Left ventricle myocardium inferior (tissue), 1 donor: ENCODE measurements at regions not wholly inside any gene's neighbourhood (a gene's known extent, or its start where the extent isn't known, plus 50 kb on each side); places are given as distances from the start of the nearest gene placed in this dataset.
"Not testable (repeated sequence)": the region's sequence is repeated elsewhere in the genome, so short reads cannot be mapped to it uniquely, and the experiment has no call there.

Source experiments
- DNase-seq: peaks from one replicate; pipeline ENCODE4 v3.0.0-alpha.2; 2020
- H3K27ac ChIP-seq: fragments of 200-600 bp; replicated peaks from 2 replicates; pipeline ENCODE4 v1.8.0; 2021
- H3K27me3 ChIP-seq: fragments of 200-600 bp; 2 replicates; pipeline ENCODE4 v1.8.0; 2021; ENCODE audit warnings: low read depth
- H3K36me3 ChIP-seq: fragments of 200-600 bp; 2 replicates; pipeline ENCODE4 v1.8.0; 2021
- H3K4me1 ChIP-seq: fragments of 200-600 bp; 2 replicates; pipeline ENCODE4 v1.8.0; 2021
- H3K4me3 ChIP-seq: fragments of 200-600 bp; 2 replicates; pipeline ENCODE4 v1.8.0; 2021; ENCODE audit warnings: mild to moderate bottlenecking, moderate library complexity
- H3K9me3 ChIP-seq: fragments of 200-600 bp; replicated peaks from 2 replicates; pipeline ENCODE4 v1.8.0; 2021
- intact Hi-C: fragments of 100-400 bp; cut with micrococcal nuclease; formaldehyde crosslinking; loops from one replicate; pipeline ENCODE4 v1.11.0; 2022
- TF ChIP-seq, protein P1 (sequence below): fragments of 200-600 bp; IDR thresholded peaks from 2 replicates; pipeline ENCODE4 v1.8.0; 2021; ENCODE audit warnings: antibody characterized with exemption, mild to moderate bottlenecking, borderline replicate concordance
- donor health status: DM: no; HTN: yes; CAD: no; lungs with severe emphysema.

DNA sequence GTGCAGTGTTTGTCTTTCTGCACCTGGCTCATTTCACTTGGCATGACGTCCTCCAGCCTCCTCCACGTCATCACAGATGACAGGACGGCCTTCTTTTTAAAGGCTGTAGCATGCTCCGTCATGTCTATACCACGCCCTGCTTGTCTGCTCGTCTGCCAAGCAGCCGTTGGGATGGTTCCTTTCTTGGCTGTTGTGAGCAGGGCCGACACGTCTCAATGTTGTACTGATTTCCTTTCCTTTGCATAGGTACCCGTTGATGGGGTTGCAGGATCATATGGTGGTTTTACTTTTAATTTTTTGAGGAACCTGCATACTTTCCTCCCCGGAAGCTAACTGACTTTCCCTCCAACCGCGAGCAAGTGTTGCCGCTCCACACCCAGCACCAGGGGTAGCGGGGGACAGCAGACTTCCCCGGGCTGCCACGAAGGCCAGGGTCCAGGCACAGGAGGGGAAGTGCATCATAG is 212.2 kb upstream of the ZNF469 start:
- Histone ChIP-seq H3K27me3 (peaks cover 24% of the 10 kb centered on the region), H3K4me1 (no peaks in the 10 kb centered on the region), H3K4me3 (no peak overlapping the region), H3K9me3 (no peaks in the 10 kb centered on the region), H3K27ac (no peak overlapping the region), H3K36me3 (no peaks in the 10 kb centered on the region)
- TF ChIP-seq, protein P1, sequence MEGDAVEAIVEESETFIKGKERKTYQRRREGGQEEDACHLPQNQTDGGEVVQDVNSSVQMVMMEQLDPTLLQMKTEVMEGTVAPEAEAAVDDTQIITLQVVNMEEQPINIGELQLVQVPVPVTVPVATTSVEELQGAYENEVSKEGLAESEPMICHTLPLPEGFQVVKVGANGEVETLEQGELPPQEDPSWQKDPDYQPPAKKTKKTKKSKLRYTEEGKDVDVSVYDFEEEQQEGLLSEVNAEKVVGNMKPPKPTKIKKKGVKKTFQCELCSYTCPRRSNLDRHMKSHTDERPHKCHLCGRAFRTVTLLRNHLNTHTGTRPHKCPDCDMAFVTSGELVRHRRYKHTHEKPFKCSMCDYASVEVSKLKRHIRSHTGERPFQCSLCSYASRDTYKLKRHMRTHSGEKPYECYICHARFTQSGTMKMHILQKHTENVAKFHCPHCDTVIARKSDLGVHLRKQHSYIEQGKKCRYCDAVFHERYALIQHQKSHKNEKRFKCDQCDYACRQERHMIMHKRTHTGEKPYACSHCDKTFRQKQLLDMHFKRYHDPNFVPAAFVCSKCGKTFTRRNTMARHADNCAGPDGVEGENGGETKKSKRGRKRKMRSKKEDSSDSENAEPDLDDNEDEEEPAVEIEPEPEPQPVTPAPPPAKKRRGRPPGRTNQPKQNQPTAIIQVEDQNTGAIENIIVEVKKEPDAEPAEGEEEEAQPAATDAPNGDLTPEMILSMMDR, result no peak
- intact Hi-C loops, result no loop called here
- no peak for DNase-seq

DNA sequence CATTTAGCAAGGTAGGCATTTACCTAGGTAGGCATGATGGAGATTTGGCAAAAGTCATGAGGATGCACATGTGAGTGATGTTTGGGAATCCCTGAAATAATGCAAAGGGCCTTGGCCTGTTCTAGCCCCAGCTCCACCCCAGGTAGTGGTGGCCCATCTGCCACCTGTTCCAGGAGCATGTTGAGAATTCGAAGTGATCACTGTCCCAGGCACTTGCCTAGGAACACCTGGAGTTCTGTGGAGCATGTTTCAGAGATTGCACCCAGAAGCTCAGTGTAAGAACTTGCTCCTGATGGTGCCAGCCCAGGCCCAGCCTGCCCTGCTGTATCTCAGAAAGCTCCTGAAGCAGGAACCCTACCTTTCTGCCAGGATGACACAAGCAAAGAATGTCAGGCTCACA is 211.6 kb upstream of the ZNF469 start:
- H3K36me3 ChIP-seq, DNase-seq, H3K9me3 ChIP-seq, H3K4me1 ChIP-seq, H3K27ac ChIP-seq, intact Hi-C loops, H3K4me3 ChIP-seq: not testable (repeated sequence)
- peaks cover 24% of the 10 kb centered on the region for H3K27me3 ChIP-seq

DNA sequence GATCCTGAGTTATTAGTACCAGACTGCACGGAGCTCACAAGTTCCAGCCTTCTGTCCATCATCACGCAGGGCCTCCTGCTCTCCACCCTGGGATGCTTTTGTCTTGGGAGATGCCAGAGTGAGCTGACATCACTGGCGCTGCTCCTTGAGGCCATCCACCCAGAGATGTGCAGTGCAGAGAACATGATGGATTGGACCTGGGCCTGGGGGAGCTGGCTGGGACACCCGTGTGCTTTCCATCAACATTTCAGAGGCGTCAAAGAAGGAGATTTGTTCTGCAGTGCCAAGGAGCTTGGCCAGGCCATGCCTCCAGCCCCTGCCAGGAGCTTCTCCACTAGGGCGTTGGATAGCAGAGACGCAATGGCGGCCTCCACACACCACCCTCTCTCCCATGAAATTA is 206.6 kb upstream of the ZNF469 start:
- H3K36me3 ChIP-seq, H3K4me1 ChIP-seq, H3K27me3 ChIP-seq, DNase-seq, H3K4me3 ChIP-seq, intact Hi-C loops, H3K27ac ChIP-seq, H3K9me3 ChIP-seq: not testable (repeated sequence)

DNA sequence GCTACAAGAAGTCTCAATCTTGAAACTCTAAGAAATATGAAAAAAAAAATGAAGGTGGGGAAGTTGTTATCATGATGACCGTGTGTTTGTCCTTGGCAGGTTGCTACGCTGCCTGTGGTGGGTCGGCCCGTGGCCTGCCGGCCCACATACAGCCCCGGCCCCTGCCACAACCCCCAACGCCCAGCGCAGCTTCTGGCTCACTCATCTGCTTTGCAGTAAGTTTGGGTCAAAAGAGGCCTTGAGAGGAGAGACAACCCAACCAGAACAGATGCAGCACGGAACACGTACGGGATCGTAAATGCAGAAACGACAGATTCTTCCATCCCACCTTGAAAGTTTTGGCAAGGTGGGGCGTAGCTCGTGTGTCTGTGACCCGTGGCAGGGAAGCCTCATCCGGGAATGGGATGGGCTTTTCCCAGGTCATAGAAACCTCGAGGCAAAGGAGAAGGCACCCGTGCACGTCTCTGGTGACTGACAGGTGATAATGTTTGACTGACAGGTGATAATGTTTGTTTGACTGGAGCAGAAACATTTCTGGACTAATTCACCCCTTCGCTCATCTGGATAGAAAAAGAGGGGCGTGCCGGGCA is 206.1 kb upstream of the ZNF469 start:
- DNase-seq, H3K4me3 ChIP-seq, intact Hi-C loops, H3K9me3 ChIP-seq, H3K36me3 ChIP-seq, H3K4me1 ChIP-seq, H3K27me3 ChIP-seq, H3K27ac ChIP-seq: not testable (repeated sequence)

DNA sequence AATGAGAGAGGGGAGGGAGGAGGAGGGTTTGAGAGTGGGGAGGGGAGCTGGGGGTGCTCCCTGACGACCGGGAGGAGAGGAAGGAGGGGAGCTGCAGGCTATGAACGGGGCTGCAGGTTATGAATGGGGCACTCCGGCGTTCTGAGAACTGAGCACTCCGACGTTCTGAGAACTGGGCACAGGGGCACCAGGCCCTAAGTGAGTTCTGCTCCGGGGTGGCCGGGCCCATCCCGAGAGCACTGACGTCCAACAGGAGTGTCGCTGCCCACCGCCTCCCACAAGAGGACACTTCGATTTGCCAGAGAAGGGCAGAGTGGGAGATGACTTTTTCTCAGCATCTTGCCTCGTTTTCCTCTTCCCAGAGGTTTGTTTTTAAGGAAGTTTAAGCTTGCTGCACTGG is 204.5 kb upstream of the ZNF469 start:
- intact Hi-C loops, result not testable (repeated sequence)

DNA sequence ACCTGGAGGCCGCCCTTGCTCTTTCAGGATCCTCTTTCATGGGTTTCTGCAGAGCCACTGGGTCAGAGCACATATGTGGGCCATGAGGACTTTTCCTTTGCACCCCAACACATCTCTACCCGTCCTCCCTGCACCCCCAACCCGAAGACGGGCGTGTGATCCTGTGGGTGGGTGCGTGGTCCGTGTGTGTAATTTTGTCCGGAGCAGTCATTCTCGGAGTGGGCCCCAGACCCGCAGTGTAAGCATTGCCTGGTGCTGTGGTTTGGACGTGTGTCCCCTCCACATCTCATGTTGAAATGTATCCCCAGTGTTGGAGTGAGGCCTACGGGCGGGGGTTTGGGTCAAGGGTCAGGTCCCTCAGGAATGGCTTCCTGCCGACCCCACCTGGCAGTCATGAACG is 203.9 kb upstream of the ZNF469 start:
- H3K27ac ChIP-seq, H3K9me3 ChIP-seq, intact Hi-C loops, H3K4me3 ChIP-seq, DNase-seq, H3K36me3 ChIP-seq, H3K4me1 ChIP-seq, H3K27me3 ChIP-seq: not testable (repeated sequence)

More for the DNA sequence above, 204.5 kb upstream of the ZNF469 start:
- H3K36me3 ChIP-seq, H3K27ac ChIP-seq, DNase-seq, H3K4me3 ChIP-seq, H3K9me3 ChIP-seq, H3K4me1 ChIP-seq, H3K27me3 ChIP-seq: not testable (repeated sequence)

DNA sequence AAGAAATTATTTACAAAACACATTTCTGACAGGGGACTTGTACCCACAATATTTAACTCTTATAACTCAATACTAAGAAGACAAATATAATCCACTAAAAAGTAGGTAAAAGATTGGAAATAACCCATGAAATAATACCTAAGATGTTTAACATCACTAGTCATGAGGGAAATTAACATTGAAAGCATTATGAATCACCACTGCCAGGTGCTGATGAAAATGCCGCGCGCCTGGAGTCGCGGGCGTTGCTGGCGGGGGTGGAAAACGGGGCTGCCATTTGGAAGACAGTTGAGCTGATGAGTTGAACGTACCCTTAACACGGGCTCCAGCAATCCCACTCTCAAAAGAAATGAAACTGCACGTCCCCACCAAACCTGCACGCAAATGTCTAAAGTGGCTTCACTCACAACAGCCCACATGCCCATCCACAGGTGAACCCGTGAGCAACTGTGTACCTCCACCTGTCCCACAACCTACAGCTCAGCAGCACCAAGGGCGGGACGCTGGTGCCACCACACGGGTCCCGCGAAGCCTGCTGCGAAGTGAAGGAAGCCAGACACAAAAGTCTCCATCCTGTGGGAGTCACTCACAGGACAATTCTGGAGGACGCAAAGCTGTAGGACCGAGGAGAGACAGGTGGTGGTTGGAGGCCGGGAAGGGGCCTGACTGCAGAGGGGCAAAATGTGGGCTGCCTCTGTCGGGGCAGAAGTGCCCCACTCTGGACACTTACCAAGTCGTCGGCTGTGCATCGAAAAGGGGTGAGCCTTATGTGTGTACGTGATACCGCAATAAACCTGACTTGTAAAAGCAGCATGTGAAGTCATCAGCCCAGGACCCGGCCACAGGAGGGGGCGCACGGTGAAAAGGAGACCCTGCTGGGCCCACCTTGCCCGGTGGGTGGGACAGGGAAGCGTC is 199.5 kb upstream of the ZNF469 start:
- intact Hi-C loops, H3K27ac ChIP-seq, H3K9me3 ChIP-seq, H3K36me3 ChIP-seq, H3K4me3 ChIP-seq, H3K4me1 ChIP-seq, H3K27me3 ChIP-seq, DNase-seq: not testable (repeated sequence)

DNA sequence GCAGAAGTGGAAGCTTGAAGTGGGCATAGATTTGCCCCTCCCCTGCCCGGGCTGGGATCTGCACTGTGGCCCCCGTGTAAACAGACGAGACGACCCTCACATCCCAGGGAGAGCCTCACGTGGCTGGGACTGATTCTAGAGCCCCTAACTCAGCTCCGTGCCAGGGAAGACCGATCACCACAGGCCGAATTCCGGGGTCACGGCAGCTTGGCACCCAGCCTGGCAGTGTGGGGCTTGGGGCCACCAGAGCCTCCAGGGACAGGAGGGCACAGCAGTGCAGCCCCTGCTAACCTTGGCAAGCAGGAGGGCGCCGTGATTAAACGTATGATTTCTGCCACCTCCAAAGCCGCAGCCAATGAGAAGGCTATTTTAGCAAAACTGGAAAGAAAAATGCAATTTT is 198.7 kb upstream of the ZNF469 start:
- H3K36me3 ChIP-seq, H3K27me3 ChIP-seq, H3K9me3 ChIP-seq, H3K4me3 ChIP-seq, intact Hi-C loops, DNase-seq, H3K4me1 ChIP-seq, H3K27ac ChIP-seq: not testable (repeated sequence)

DNA sequence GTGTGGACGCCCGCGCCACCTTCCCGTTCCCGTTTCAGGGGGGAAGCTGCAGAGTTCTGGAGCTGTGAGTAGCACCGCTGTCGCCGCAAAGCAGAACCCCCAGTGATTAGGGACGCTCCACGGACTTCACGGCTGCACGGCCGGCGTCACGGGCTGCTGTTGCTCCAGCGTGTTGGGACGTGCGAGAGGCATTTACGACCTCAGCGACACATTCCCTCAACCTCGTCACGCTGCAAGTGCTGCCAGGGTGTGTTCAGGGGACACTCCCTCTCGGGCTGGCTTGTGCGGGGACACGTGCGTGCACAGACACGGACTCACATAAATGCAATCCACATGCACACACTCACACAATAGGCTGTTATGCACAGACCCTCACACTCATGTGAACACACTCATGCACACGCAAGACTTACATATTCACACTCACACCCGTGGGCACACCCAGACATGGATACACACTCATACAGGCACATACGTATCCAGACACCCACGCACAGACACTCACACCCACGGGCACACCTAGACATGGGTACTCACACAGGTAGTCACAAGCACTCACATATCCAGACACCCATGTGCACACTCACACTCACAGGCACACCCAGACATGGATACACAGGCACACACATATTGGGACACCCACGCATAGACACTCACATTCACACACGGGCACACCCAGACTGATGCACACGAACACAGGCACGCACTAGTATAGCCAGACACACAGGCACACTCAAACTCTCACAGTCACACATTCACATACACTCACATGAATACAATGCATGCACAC is 198.0 kb upstream of the ZNF469 start:
- H3K9me3 ChIP-seq, H3K36me3 ChIP-seq, DNase-seq: not testable (repeated sequence)

DNA sequence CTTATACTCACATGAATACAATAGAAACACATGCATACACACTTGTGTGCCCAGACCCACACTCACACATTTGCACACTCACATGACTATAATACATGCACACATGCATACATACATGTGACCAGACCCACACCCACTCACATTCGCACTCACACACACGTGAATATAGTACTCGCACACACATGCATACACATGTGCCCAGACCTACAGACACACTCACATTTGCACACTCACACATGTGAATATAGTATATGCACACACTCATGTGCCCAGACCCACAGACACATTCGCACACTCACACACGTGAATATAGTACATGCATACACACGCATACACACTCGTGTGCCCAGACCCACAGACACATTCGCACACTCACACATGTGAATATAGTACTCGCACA is 197.4 kb upstream of the ZNF469 start:
- DNase-seq, H3K36me3 ChIP-seq, H3K27ac ChIP-seq, H3K4me1 ChIP-seq, H3K4me3 ChIP-seq, intact Hi-C loops, H3K9me3 ChIP-seq, H3K27me3 ChIP-seq: not testable (repeated sequence)

More for the DNA sequence above, 198.0 kb upstream of the ZNF469 start:
- H3K4me1 ChIP-seq, H3K27ac ChIP-seq, H3K27me3 ChIP-seq, intact Hi-C loops, H3K4me3 ChIP-seq: not testable (repeated sequence)

DNA sequence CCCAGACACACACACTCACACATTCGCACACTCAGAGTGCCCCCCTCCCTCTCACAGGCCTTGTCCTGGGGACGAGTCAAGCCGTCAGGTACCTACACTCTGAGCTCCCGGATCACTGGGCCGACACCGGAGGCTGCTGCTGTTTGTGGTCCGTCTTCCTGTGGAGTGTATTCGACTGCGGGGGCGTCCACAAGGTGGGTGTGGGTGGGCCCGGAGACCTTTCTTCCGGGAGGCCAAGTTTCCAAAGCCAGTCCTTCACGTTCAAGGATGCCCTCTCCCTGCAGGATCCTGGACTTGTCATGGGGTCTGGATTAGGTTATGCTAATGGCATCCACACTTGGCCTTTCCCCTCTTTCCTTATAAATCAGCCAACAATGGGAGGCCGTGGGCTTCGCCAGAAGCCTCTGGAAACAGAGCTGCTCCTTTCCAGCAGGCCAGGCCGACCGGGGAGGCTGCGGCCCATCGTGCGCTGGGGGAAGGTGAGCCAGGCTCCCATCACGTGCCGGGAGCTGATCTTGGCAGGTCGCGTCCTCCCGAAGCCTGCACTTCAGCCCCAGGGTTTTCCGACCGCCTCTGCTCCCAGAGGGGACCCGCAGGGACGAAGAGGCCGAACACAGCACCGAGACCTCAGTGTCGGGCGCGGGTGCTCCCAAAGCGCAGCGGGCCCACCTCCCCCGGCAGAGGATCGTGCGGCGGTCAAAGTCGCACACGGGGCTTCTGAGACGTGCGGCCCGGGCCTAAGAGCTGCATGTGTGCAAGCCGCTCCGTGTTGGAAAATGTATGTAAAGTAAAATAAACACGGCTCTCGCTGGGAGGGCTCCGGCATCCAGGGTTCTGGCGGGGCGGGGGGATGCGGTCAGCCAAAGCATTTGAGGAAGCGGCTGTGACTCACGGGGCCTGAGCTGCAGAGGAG is 196.5 kb upstream of the ZNF469 start:
- H3K27ac ChIP-seq, DNase-seq: not testable (repeated sequence)

More for the DNA sequence above, 196.5 kb upstream of the ZNF469 start:
- H3K9me3 ChIP-seq, H3K4me3 ChIP-seq, H3K4me1 ChIP-seq, H3K27me3 ChIP-seq, intact Hi-C loops, H3K36me3 ChIP-seq: not testable (repeated sequence)
